T47D (cell line): ENCODE measurements at regions not wholly inside any gene's neighbourhood (a gene's known extent, or its start where the extent isn't known, plus 50 kb on each side); places are given as distances from the start of the nearest gene placed in this dataset.
"Not testable (repeated sequence)": the region's sequence is repeated elsewhere in the genome, so short reads cannot be mapped to it uniquely, and the experiment has no call there.

Experiments used
- DNase-seq, 2 experiments: peaks; one replicate each; pipeline versions ENCODE4 v3.0.0 to v3.0.0-alpha.2; 2011 to 2012; ENCODE audit warnings: low read depth in 1 of 2, low spot score in 1 of 2
- JUND ChIP-seq: IDR thresholded peaks from 2 replicates; pipeline ENCODE4 v1.6.1; 2012; ENCODE audit warnings: low read depth
- in situ Hi-C: cut with HindIII; loops from 2 replicates; pipeline ENCODE4 v1.10.0; 2016; ENCODE audit warnings: low sequenced_read_pairs, low pct_unique_long_range_greater_than_20kb

GRCh38 chr5:20949636-20950035, 961.6 kb upstream of the CDH18 start:
- TF ChIP-seq JUND: no peak
- in situ Hi-C loops: no loop called here
- no peak for DNase-seq

- in situ Hi-C loops: not testable (repeated sequence)
Measured at GRCh38 chr5:20943183-20943971, 955.4 kb upstream of the CDH18 start.

GRCh38 chr5:20942603-20943002, 954.6 kb upstream of the CDH18 start:
- DNase-seq, in situ Hi-C loops: not testable (repeated sequence)

More at GRCh38 chr5:20943183-20943971, 955.4 kb upstream of the CDH18 start:
- not testable (repeated sequence) for DNase-seq

- DNase-seq, in situ Hi-C loops: not testable (repeated sequence)
Measured at GRCh38 chr5:20940786-20941185, 952.8 kb upstream of the CDH18 start.

- in situ Hi-C loops, DNase-seq: not testable (repeated sequence)
Measured at GRCh38 chr5:20890936-20891335, 902.9 kb upstream of the CDH18 start.

GRCh38 chr5:20875726-20876125, 887.7 kb upstream of the CDH18 start:
- DNase-seq, in situ Hi-C loops: not testable (repeated sequence)

GRCh38 chr5:20865892-20866291, 877.9 kb upstream of the CDH18 start:
- DNase-seq, in situ Hi-C loops: not testable (repeated sequence)

- in situ Hi-C loops: no loop called here
- TF ChIP-seq JUND: no peak
- no peak for DNase-seq
Measured at GRCh38 chr5:20833081-20833627, 845.2 kb upstream of the CDH18 start.

- TF ChIP-seq JUND: no peak
- no peak for DNase-seq
- in situ Hi-C loops: no loop called here
Measured at GRCh38 chr5:20832204-20833080, 844.4 kb upstream of the CDH18 start.

- DNase-seq, in situ Hi-C loops: not testable (repeated sequence)
Measured at GRCh38 chr5:20825951-20826350, 838.0 kb upstream of the CDH18 start.

- DNase-seq, in situ Hi-C loops: not testable (repeated sequence)
Measured at GRCh38 chr5:20797216-20797615, 809.2 kb upstream of the CDH18 start.

GRCh38 chr5:20784755-20785154, 796.8 kb upstream of the CDH18 start:
- in situ Hi-C loops, DNase-seq: not testable (repeated sequence)

GRCh38 chr5:20783484-20783883, 795.5 kb upstream of the CDH18 start:
- DNase-seq, in situ Hi-C loops: not testable (repeated sequence)

GRCh38 chr5:20771338-20771737, 783.3 kb upstream of the CDH18 start:
- DNase-seq, in situ Hi-C loops: not testable (repeated sequence)

GRCh38 chr5:20765074-20765473, 777.1 kb upstream of the CDH18 start:
- DNase-seq, in situ Hi-C loops: not testable (repeated sequence)

- DNase-seq, in situ Hi-C loops: not testable (repeated sequence)
Measured at GRCh38 chr5:20759459-20759858, 771.5 kb upstream of the CDH18 start.

GRCh38 chr5:20752179-20752578, 764.2 kb upstream of the CDH18 start:
- in situ Hi-C loops, DNase-seq: not testable (repeated sequence)

GRCh38 chr5:20735715-20736114, 747.7 kb upstream of the CDH18 start:
- in situ Hi-C loops, DNase-seq: not testable (repeated sequence)
